ENCODE measurements at regions not wholly inside any gene's neighbourhood (a gene's known extent, or its start where the extent isn't known, plus 50 kb on each side); places are given as distances from the start of the nearest gene placed in this dataset.
"Not testable (repeated sequence)": the region's sequence is repeated elsewhere in the genome, so short reads cannot be mapped to it uniquely, and the experiment has no call there.

GRCh38 chr11:71173709-71174108 is 78.7 kb downstream of the SHANK2 start:
- DNase-seq: no peak
- Mint-ChIP-seq H3K9me3 (peaks cover 0 to 24% (median 5%) of the 10 kb centered on the region in 6 donors), H3K27ac (no peak overlapping the region), H3K27me3 (ENCODE audit: low read depth in 3 of 3) (peaks cover 1 to 12% (median 6%) of the 10 kb centered on the region in 3 donors), H3K4me1 (no peaks in the 10 kb centered on the region), H3K4me3 (no peak overlapping the region), H3K36me3 (peaks cover 0 to 14% (median 0%) of the 10 kb centered on the region in 3 donors)

DNA sequence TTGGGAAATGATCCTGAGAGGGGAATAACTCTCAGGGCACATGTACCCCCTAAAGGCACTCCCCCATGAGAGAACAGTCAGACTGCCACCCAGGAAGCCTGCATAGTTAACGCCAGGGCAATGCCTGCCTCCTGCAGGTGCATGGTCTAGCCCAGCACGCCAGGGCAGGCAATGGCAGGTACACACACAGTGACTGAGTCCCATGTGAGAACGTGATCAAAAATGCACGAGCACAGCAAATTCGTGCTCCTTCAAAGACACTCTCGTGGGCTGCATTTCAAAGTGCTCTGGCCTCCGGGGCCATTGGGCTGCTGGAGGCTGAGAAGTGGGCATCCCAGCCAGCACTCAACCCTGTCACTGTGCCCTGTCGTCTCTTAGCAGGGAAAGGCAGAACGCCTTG is 79.7 kb downstream of the SHANK2 start:
- Mint-ChIP-seq H3K9me3 (peaks cover 0 to 24% (median 5%) of the 10 kb centered on the region in 6 donors), H3K27me3 (ENCODE audit: low read depth in 3 of 3) (peaks cover 0 to 12% (median 6%) of the 10 kb centered on the region in 3 donors), H3K27ac (no peak overlapping the region), H3K4me1 (no peaks in the 10 kb centered on the region), H3K36me3 (peaks cover 0 to 14% (median 0%) of the 10 kb centered on the region in 3 donors), H3K4me3 (no peak overlapping the region)
- DNase-seq: no peak

DNA sequence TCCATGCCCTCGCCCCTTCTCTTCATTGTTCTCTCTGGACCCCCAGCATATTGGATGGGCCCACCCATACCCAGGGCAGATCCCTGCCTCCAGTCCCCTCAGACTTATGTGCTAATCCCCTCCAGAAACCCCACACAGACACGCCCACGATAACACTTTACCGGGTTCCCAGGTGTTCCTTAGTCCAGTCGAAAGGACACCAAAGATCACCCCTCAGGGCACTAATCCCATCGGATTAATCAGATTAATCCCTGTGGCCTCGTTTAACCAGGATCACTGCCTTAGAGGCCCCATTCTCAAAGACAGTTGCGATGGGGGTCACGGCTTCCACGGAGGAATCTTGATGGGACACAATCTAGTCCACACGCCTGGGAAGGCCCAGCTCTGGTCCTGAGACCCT is 80.8 kb downstream of the SHANK2 start:
- Mint-ChIP-seq H3K36me3 (peaks cover 0 to 10% (median 0%) of the 10 kb centered on the region in 3 donors), H3K27ac (no peak overlapping the region), H3K27me3 (ENCODE audit: low read depth in 3 of 3) (peaks cover 0 to 9% (median 6%) of the 10 kb centered on the region in 3 donors), H3K9me3 (peaks cover 0 to 15% (median 2%) of the 10 kb centered on the region in 6 donors), H3K4me1 (no peaks in the 10 kb centered on the region), H3K4me3 (no peak overlapping the region)
- DNase-seq: no peak

GRCh38 chr11:71170624-71171423 is 81.6 kb downstream of the SHANK2 start:
- Mint-ChIP-seq H3K9me3 (peaks cover 0 to 7% (median 0%) of the 10 kb centered on the region in 6 donors), H3K4me3 (no peak overlapping the region)

DNA sequence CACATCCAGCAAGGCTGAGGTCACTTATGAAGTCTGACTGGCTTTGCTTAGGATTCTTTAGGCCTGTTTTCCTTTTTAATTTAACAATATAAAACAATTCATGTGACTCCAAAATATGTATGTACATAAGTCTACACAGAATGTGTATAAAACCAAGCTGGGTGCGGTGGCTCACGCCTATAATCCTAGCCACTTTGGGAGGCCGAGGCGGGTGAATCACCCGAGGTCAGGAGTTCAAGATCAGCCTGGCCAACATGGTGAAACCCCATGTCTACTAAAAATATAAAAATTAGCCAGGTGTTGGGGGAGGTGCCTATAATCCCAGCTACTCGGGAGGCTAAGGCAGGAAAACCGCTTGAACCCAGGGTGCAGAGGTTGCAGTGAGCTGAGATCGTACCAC is 83.1 kb downstream of the SHANK2 start:
- Mint-ChIP-seq H3K27ac (no peak overlapping the region), H3K36me3 (no peaks in the 10 kb centered on the region), H3K9me3 (peaks cover 0 to 4% (median 0%) of the 10 kb centered on the region in 6 donors), H3K4me1 (no peaks in the 10 kb centered on the region), H3K27me3 (ENCODE audit: low read depth in 3 of 3) (peaks cover 0 to 7% (median 7%) of the 10 kb centered on the region in 3 donors), H3K4me3 (no peak overlapping the region)
- DNase-seq: no peak

More at GRCh38 chr11:71170624-71171423, 81.6 kb downstream of the SHANK2 start:
- DNase-seq: no peak
- H3K27me3 Mint-ChIP-seq (ENCODE audit: low read depth in 3 of 3): peaks cover 0 to 9% (median 7%) of the 10 kb centered on the region in 3 donors
- H3K4me1 Mint-ChIP-seq: no peaks in the 10 kb centered on the region
- no peak overlapping the region for H3K27ac Mint-ChIP-seq
- H3K36me3 Mint-ChIP-seq: peaks cover 0 to 3% (median 0%) of the 10 kb centered on the region in 3 donors

DNA sequence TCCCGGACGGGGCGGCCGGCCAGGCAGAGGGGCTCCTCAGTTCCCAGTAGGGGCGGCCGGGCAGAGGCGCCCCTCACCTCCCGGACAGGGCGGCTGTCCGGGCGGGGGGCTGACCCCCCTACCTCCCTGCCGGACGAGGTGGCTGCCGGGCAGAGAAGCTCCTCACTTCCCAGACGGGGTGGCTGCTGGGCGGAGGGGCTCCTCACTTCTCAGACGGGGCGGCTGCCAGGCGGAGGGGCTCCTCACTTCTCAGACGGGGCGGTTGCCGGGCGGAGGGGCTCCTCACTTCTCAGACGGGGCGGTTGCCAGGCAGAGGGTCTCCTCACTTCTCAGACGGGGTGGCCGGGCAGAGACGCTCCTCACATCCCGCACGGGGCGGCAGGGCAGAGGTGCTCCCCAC is 84.6 kb downstream of the SHANK2 start:
- H3K4me1 Mint-ChIP-seq; H3K36me3 Mint-ChIP-seq; H3K27me3 Mint-ChIP-seq (ENCODE audit: low read depth in 3 of 3); DNase-seq; H3K9me3 Mint-ChIP-seq; H3K4me3 Mint-ChIP-seq; H3K27ac Mint-ChIP-seq: not testable (repeated sequence)

DNA sequence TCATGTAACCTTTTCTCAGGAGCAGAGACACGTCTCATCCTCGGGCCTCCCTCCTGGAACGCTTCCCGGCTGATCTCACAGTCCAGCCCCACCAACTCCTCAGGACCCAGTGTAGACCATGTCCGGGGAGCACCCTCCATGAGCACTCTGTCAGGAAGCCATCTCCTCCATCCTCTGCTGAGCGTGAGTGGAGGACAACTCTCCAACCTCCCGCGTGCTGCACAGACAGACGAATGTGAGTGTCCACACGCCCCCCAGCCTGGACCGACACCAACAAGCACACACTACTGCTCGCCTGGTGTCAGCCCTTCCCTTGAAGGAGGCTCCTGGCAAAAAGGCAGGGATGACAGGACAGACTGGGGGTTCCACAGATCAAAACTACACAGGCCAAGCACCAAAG is 86.6 kb downstream of the SHANK2 start:
- no peaks in the 10 kb centered on the region for H3K4me1 Mint-ChIP-seq
- no peak overlapping the region for H3K27ac Mint-ChIP-seq
- no peaks in the 10 kb centered on the region for H3K9me3 Mint-ChIP-seq
- no peaks in the 10 kb centered on the region for H3K36me3 Mint-ChIP-seq
- peaks cover 0 to 4% (median 1%) of the 10 kb centered on the region in 3 donors for H3K27me3 Mint-ChIP-seq (ENCODE audit: low read depth in 3 of 3)
- DNase-seq: no peak
- H3K4me3 Mint-ChIP-seq: no peak overlapping the region

DNA sequence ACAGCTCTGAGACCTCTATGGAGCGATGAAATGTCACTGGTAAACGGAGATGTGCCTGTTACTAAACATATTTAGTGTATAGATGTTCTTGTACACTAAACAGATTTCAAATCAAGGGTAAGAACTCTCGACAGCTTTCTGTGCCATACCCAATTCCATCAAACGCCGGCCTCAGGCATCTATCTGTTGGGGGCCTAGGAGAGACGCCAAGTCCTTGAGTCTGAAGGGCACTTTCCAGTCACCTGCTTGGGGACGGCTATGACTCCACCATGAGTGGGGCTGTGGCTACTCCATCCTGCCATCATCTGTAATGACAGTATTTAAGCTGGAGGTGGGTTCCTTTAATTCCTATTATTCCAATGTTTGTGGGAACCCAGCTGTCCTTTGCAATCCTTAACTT is 87.8 kb downstream of the SHANK2 start:
- Mint-ChIP-seq H3K27me3 (ENCODE audit: low read depth in 3 of 3) (peaks cover 0 to 4% (median 1%) of the 10 kb centered on the region in 3 donors), H3K27ac (no peak overlapping the region), H3K36me3 (no peaks in the 10 kb centered on the region), H3K9me3 (no peaks in the 10 kb centered on the region), H3K4me1 (no peaks in the 10 kb centered on the region), H3K4me3 (no peak overlapping the region)
- no peak for DNase-seq

- Mint-ChIP-seq H3K9me3 (no peaks in the 10 kb centered on the region), H3K4me3 (no peak overlapping the region), H3K27ac (no peak overlapping the region), H3K4me1 (no peaks in the 10 kb centered on the region), H3K36me3 (no peaks in the 10 kb centered on the region), H3K27me3 (ENCODE audit: low read depth in 3 of 3) (peaks cover 0 to 4% (median 1%) of the 10 kb centered on the region in 3 donors)
- DNase-seq: no peak
These were observed 88.2 kb downstream of the SHANK2 start for GRCh38 chr11:71164186-71164585.

- Mint-ChIP-seq H3K9me3 (no peaks in the 10 kb centered on the region), H3K27me3 (ENCODE audit: low read depth in 3 of 3) (peaks cover 0 to 4% (median 1%) of the 10 kb centered on the region in 3 donors), H3K36me3 (no peaks in the 10 kb centered on the region), H3K4me3 (no peak overlapping the region), H3K27ac (no peak overlapping the region), H3K4me1 (no peaks in the 10 kb centered on the region)
- no peak for DNase-seq
These were observed 89.0 kb downstream of the SHANK2 start for GRCh38 chr11:71163371-71163770.

GRCh38 chr11:71158936-71159335 is 93.4 kb downstream of the SHANK2 start:
- H3K27me3 Mint-ChIP-seq (ENCODE audit: low read depth in 3 of 3): peaks cover 2 to 5% (median 2%) of the 10 kb centered on the region in 3 donors
- no peaks in the 10 kb centered on the region for H3K9me3 Mint-ChIP-seq
- DNase-seq: no peak
- H3K4me3 Mint-ChIP-seq: no peak overlapping the region
- H3K27ac Mint-ChIP-seq: no peak overlapping the region
- no peaks in the 10 kb centered on the region for H3K36me3 Mint-ChIP-seq
- no peaks in the 10 kb centered on the region for H3K4me1 Mint-ChIP-seq

DNA sequence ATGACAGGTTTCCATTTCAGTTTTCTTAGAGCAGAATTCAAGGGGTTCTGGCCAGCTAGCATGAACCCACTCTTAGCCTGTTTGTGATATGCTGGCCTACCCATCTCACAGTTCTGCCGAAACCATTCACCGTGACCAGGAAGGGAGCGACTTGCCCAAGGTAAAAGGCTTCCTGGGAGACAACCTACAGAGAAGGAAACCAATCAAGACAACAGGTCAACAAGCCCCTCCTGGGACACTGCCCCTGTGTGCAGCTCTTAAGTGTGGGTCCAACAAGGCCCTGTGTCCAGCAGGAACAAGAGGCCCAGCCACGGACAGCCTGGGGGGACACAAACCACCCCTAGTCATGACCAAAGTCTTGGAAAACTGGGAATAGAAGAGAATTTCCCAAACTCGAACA is 94.7 kb downstream of the SHANK2 start:
- not testable (repeated sequence) for DNase-seq; H3K36me3 Mint-ChIP-seq; H3K27ac Mint-ChIP-seq; H3K9me3 Mint-ChIP-seq; H3K4me1 Mint-ChIP-seq; H3K27me3 Mint-ChIP-seq (ENCODE audit: low read depth in 3 of 3); H3K4me3 Mint-ChIP-seq

GRCh38 chr11:71156301-71156700 is 96.1 kb downstream of the SHANK2 start:
- Mint-ChIP-seq H3K4me1 (no peaks in the 10 kb centered on the region), H3K4me3 (no peak overlapping the region), H3K27ac (peak overlapping the region in 1 of 6 donors; percentile 14), H3K9me3 (no peaks in the 10 kb centered on the region), H3K27me3 (ENCODE audit: low read depth in 3 of 3) (peaks cover 2 to 7% (median 5%) of the 10 kb centered on the region in 3 donors), H3K36me3 (no peaks in the 10 kb centered on the region)
- DNase-seq: no peak

DNA sequence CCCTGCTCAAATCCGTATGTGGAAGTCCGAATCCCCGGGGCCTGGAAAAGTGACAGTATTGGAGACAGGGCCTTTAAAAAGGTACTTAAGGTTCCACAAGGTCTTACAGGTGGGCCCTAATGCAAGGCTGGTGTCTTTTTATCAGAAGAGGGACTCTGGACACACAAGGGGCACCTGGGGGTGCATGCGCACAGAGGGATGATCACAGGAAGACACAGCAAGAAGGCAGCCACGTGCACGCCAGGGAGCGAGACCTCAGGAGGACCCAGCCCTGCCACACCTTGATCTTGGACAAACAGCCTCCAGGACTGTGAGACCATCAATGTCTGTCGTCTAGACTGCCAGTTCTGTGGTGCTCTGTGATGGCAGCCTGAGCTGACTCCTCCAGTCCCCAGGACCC is 96.5 kb downstream of the SHANK2 start:
- H3K27ac Mint-ChIP-seq: no peak overlapping the region
- peaks cover 2 to 7% (median 5%) of the 10 kb centered on the region in 3 donors for H3K27me3 Mint-ChIP-seq (ENCODE audit: low read depth in 3 of 3)
- no peak overlapping the region for H3K4me3 Mint-ChIP-seq
- no peaks in the 10 kb centered on the region for H3K36me3 Mint-ChIP-seq
- no peak for DNase-seq
- H3K9me3 Mint-ChIP-seq: no peaks in the 10 kb centered on the region
- no peaks in the 10 kb centered on the region for H3K4me1 Mint-ChIP-seq

Data from immature natural killer cell (primary cell).